ENCODE measurements at regions not wholly inside any gene's neighbourhood (a gene's known extent, or its start where the extent isn't known, plus 50 kb on each side); places are given as distances from the start of the nearest gene placed in this dataset.

GRCh38 chr3:3648988-3649679 is 150.1 kb upstream of the LRRN1 start:
- intact Hi-C loops (cut with micrococcal nuclease) (no loop called here), in situ Hi-C loops (cut with MboI) (no loop called here)
- H3K9me1 ChIP-seq (ENCODE audit: control insufficient read depth, insufficient read depth, low read length) = no peaks in the 10 kb centered on the region
- no peak for TF ChIP-seq MXI1 (IDR thresholded peaks at IDR 0.05; ENCODE audit: low read depth, low read length)
- TF ChIP-seq ZNF668 (CRISPR knock-in tag; IDR thresholded peaks at IDR 0.05) = no peak
- TF ChIP-seq ZC3H8 (IDR thresholded peaks at IDR 0.05) = no peak
- TF ChIP-seq CBFB (CRISPR knock-in tag; IDR thresholded peaks at IDR 0.05) = no peak
- TF ChIP-seq ELF1 (tag; IDR thresholded peaks at IDR 0.05) = no peak
- TF ChIP-seq OTX1 (CRISPR knock-in tag; IDR thresholded peaks at IDR 0.05) = no peak
- no peak for TF ChIP-seq TAF7 (tag; IDR thresholded peaks at IDR 0.05)
- no peak for TF ChIP-seq HIVEP1 (CRISPR knock-in tag; IDR thresholded peaks at IDR 0.05)
- TF ChIP-seq, protein P1, sequence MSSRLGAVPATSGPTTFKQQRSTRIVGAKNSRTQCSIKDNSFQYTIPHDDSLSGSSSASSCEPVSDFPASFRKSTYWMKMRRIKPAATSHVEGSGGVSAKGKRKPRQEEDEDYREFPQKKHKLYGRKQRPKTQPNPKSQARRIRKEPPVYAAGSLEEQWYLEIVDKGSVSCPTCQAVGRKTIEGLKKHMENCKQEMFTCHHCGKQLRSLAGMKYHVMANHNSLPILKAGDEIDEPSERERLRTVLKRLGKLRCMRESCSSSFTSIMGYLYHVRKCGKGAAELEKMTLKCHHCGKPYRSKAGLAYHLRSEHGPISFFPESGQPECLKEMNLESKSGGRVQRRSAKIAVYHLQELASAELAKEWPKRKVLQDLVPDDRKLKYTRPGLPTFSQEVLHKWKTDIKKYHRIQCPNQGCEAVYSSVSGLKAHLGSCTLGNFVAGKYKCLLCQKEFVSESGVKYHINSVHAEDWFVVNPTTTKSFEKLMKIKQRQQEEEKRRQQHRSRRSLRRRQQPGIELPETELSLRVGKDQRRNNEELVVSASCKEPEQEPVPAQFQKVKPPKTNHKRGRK (tag; IDR thresholded peaks at IDR 0.05) = no peak
- DNase-seq (ENCODE audit: extremely low read depth in 1 of 4, low spot score in 3 of 4) (no peak), FAIRE-seq (no peak), ATAC-seq (no peak)
- H3K4me1 ChIP-seq (replicated peaks in 1 of 2; ENCODE audit: control insufficient read depth in 2 of 2, insufficient read depth in 2 of 2, low read length in 2 of 2) = no peaks in the 10 kb centered on the region
- BruUV-seq (replicated peaks) = no TSS peak
- no peaks in the 10 kb centered on the region for H3K36me3 ChIP-seq (ENCODE audit: control insufficient read depth, insufficient read depth, low read length)
- no peaks in the 10 kb centered on the region for H3K79me2 ChIP-seq (ENCODE audit: control insufficient read depth, insufficient read depth, low read length)
- H2AFZ ChIP-seq (ENCODE audit: low read depth, low read length) = no peak overlapping the region
- no peak overlapping the region for H3K9ac ChIP-seq (ENCODE audit: insufficient read depth in 1 of 2, low read depth in 2 of 2, low read length in 2 of 2)
- H4K20me1 ChIP-seq (replicated peaks; ENCODE audit: control insufficient read depth, insufficient read depth, low read length) = no peaks in the 10 kb centered on the region
- H3K27ac ChIP-seq (ENCODE audit: extremely low read depth, low read depth, low read length) = no peak overlapping the region
- CTCF ChIA-PET (ENCODE audit: low intra/inter-chr PET ratio) = no interaction called here
- POLR2A ChIA-PET = no interaction called here
- H3K4me3 ChIP-seq = no peak overlapping the region
- H3K9me3 ChIP-seq (replicated peaks; ENCODE audit: control insufficient read depth, insufficient read depth, low read depth, low read length) = no peaks in the 10 kb centered on the region; the same call in none of the 2 replicates
- no peaks in the 10 kb centered on the region for H3K27me3 ChIP-seq (ENCODE audit: control insufficient read depth in 2 of 2, insufficient read depth in 2 of 2, low read length in 2 of 2)
- H3K4me2 ChIP-seq (ENCODE audit: insufficient read depth, low read length) = no peak overlapping the region
- 2% methylated on average over 5 of the region's 5 CpGs for WGBS (ENCODE audit: insufficient coverage, low coverage, missing lambda C conversion rate)

Data from K562 (cell line).